NB4 (cell line): ENCODE measurements at regions not wholly inside any gene's neighbourhood (a gene's known extent, or its start where the extent isn't known, plus 50 kb on each side); places are given as distances from the start of the nearest gene placed in this dataset.

ENCODE experiments used
- DNase-seq: peaks from one replicate; pipeline ENCODE4 v3.0.0; 2010; ENCODE audit warnings: low read depth
- H3K4me3 ChIP-seq: one replicate; pipeline ENCODE4 v1.5.1; 2011; ENCODE audit warnings: mild to moderate bottlenecking, low read depth, low read length, moderate library complexity
- CTCF ChIP-seq: IDR thresholded peaks from one replicate; pipeline ENCODE4 v1.5.1; 2012; ENCODE audit warnings: low read depth, low read length
- MAX ChIP-seq: IDR thresholded peaks from 2 replicates; pipeline ENCODE4 v1.6.1; 2011; ENCODE audit warnings: low read depth, low read length
- MYC ChIP-seq: IDR thresholded peaks from 2 replicates; pipeline ENCODE4 v1.6.1; 2011; ENCODE audit warnings: low read depth, low read length
- POLR2A ChIP-seq: IDR thresholded peaks from 2 replicates; pipeline ENCODE4 v1.6.1; 2011; ENCODE audit warnings: mild to moderate bottlenecking; ENCODE audit not compliant: insufficient read length; ENCODE audit errors: extremely low read depth

- TF ChIP-seq MAX, result no peak
- no peak for TF ChIP-seq POLR2A
- no peak for TF ChIP-seq MYC
- no peak for TF ChIP-seq CTCF
- no peak for DNase-seq
- H3K4me3 ChIP-seq, result no peak overlapping the region
These were observed 610.1 kb downstream of the TOX3 start for GRCh38 chr16:51936846-51937245.

- no peak overlapping the region for H3K4me3 ChIP-seq
- no peak for DNase-seq
- TF ChIP-seq MYC (no peak), MAX (no peak), CTCF (no peak), POLR2A (no peak)
These were observed 614.6 kb downstream of the TOX3 start for GRCh38 chr16:51932317-51932716.

GRCh38 chr16:51931653-51932052 lies 615.3 kb downstream of the TOX3 start:
- no peak for DNase-seq
- no peak for TF ChIP-seq POLR2A
- TF ChIP-seq MYC, result no peak
- no peak for TF ChIP-seq CTCF
- TF ChIP-seq MAX, result no peak
- H3K4me3 ChIP-seq, result no peak overlapping the region

- no peak for DNase-seq
- no peak overlapping the region for H3K4me3 ChIP-seq
- no peak for TF ChIP-seq POLR2A
- no peak for TF ChIP-seq MAX
These were observed 622.2 kb downstream of the TOX3 start for GRCh38 chr16:51924744-51925143.

GRCh38 chr16:51922476-51922875 lies 624.5 kb downstream of the TOX3 start:
- no peak for TF ChIP-seq CTCF
- TF ChIP-seq POLR2A, result no peak
- TF ChIP-seq MYC, result no peak
- no peak overlapping the region for H3K4me3 ChIP-seq
- DNase-seq, result no peak

- no peak overlapping the region for H3K4me3 ChIP-seq
- TF ChIP-seq MAX (no peak), MYC (no peak), POLR2A (no peak), CTCF (no peak)
- no peak for DNase-seq
These were observed 627.2 kb downstream of the TOX3 start for GRCh38 chr16:51919736-51920135.
